Astrocyte of the cerebellum (primary cell): ENCODE measurements at regions not wholly inside any gene's neighbourhood (a gene's known extent, or its start where the extent isn't known, plus 50 kb on each side); places are given as distances from the start of the nearest gene placed in this dataset.
"Not testable (repeated sequence)": the region's sequence is repeated elsewhere in the genome, so short reads cannot be mapped to it uniquely, and the experiment has no call there.

ENCODE experiments used
- DNase-seq: peaks from one replicate; pipeline ENCODE4 v3.0.0-alpha.2; 2011; ENCODE audit warnings: low read depth
- H3K4me3 ChIP-seq: 2 replicates; pipeline ENCODE4 v1.5.1; 2011; ENCODE audit warnings: mild to moderate bottlenecking, low read depth, low read length, moderate library complexity
- CTCF ChIP-seq: IDR thresholded peaks from 2 replicates; pipeline ENCODE4 v1.5.1; 2012; ENCODE audit warnings: low read length, low read depth, moderate library complexity, mild to moderate bottlenecking; ENCODE audit errors: missing control alignments
- in situ Hi-C: cut with HindIII; loops from 2 replicates; pipeline ENCODE4 v1.10.0; 2017; ENCODE audit warnings: low sequenced_read_pairs

GRCh38 chr1:88341447-88341846, 342.6 kb upstream of the PKN2 start:
- in situ Hi-C loops = no loop called here
- no peak for DNase-seq
- H3K4me3 ChIP-seq = no peak overlapping the region
- TF ChIP-seq CTCF = no peak

- in situ Hi-C loops, DNase-seq, H3K4me3 ChIP-seq: not testable (repeated sequence)
These were observed 342.0 kb upstream of the PKN2 start for GRCh38 chr1:88342081-88342480.

GRCh38 chr1:88350648-88351047, 333.4 kb upstream of the PKN2 start:
- TF ChIP-seq CTCF = no peak
- DNase-seq = no peak
- in situ Hi-C loops = no loop called here
- no peak overlapping the region for H3K4me3 ChIP-seq

- no peak for DNase-seq
- H3K4me3 ChIP-seq = no peak overlapping the region
- TF ChIP-seq CTCF = no peak
- in situ Hi-C loops = no loop called here
These were observed 332.1 kb upstream of the PKN2 start for GRCh38 chr1:88351960-88352359.

GRCh38 chr1:88354256-88354655, 329.8 kb upstream of the PKN2 start:
- in situ Hi-C loops = no loop called here
- no peak for DNase-seq
- no peak overlapping the region for H3K4me3 ChIP-seq
- TF ChIP-seq CTCF = no peak

- DNase-seq = no peak
- TF ChIP-seq CTCF = no peak
- in situ Hi-C loops = no loop called here
- H3K4me3 ChIP-seq = no peak overlapping the region
These were observed 326.3 kb upstream of the PKN2 start for GRCh38 chr1:88357729-88358128.

GRCh38 chr1:88371436-88372023, 312.5 kb upstream of the PKN2 start:
- H3K4me3 ChIP-seq = no peak overlapping the region
- in situ Hi-C loops = no loop called here
- no peak for DNase-seq
- TF ChIP-seq CTCF = no peak
